GM23338 (cell line): ENCODE measurements at regions not wholly inside any gene's neighbourhood (a gene's known extent, or its start where the extent isn't known, plus 50 kb on each side); places are given as distances from the start of the nearest gene placed in this dataset.

Source experiments
- CREB1 ChIP-seq: fragments of 250-450 bp; sonication (Bioruptor Pico); IDR thresholded peaks from 2 replicates; pipeline ENCODE4 v1.5.0; 2020; ENCODE audit warnings: low read depth, mild to moderate bottlenecking, moderate library complexity
- CTCF ChIP-seq, 2 experiments: fragments of 200-600 bp in 1 of 2; sonication (generic) in 1 of 2; conservative IDR thresholded peaks; 2 replicates each; pipeline versions ENCODE4 v1.5.1 to v1.6.1; 2016 to 2017; ENCODE audit warnings: antibody characterized with exemption in 2 of 2, low read depth in 2 of 2, mild to moderate bottlenecking in 2 of 2, moderate library complexity in 1 of 2
- EZH2 ChIP-seq: fragments of 200-600 bp; sonication (generic); IDR thresholded peaks from one replicate; pipeline ENCODE4 v1.8.0; 2017; ENCODE audit warnings: antibody characterized with exemption, mild to moderate bottlenecking, low read depth; ENCODE audit not compliant: unreplicated experiment
- EZH2phosphoT487 ChIP-seq: fragments of 200-600 bp; sonication (generic); IDR thresholded peaks from one replicate; pipeline ENCODE4 v1.8.1; 2018; ENCODE audit warnings: antibody characterized with exemption; ENCODE audit not compliant: unreplicated experiment
- POLR2AphosphoS5 ChIP-seq: IDR thresholded peaks from 2 replicates; pipeline ENCODE4 v1.6.1; 2016; ENCODE audit warnings: antibody characterized with exemption, low read depth
- REST ChIP-seq: IDR thresholded peaks from one replicate; pipeline ENCODE4 v1.6.1; 2018; ENCODE audit warnings: antibody characterized with exemption; ENCODE audit not compliant: unreplicated experiment
- ZNF331 ChIP-seq: fragments of 250-450 bp; sonication (Bioruptor Pico); IDR thresholded peaks from 2 replicates; pipeline ENCODE4 v1.5.0; 2020; ENCODE audit warnings: low read depth, mild to moderate bottlenecking, moderate library complexity

- no peak for TF ChIP-seq REST
- no peak for TF ChIP-seq EZH2
- TF ChIP-seq CTCF (conservative IDR thresholded peaks at IDR 0.05; ENCODE audit: low read depth in 2 of 2) = no peak
- no peak for TF ChIP-seq CREB1 (CRISPR knock-in tag)
- no peak for TF ChIP-seq POLR2AphosphoS5
- no peak for TF ChIP-seq EZH2phosphoT487
- no peak for TF ChIP-seq ZNF331 (CRISPR knock-in tag)
Observed at GRCh38 chr6:22681761-22682160, 112.4 kb downstream of the HDGFL1 start.
